ENCODE measurements at regions not wholly inside any gene's neighbourhood (a gene's known extent, or its start where the extent isn't known, plus 50 kb on each side); places are given as distances from the start of the nearest gene placed in this dataset.
"Not testable (repeated sequence)": the region's sequence is repeated elsewhere in the genome, so short reads cannot be mapped to it uniquely, and the experiment has no call there.

DNA sequence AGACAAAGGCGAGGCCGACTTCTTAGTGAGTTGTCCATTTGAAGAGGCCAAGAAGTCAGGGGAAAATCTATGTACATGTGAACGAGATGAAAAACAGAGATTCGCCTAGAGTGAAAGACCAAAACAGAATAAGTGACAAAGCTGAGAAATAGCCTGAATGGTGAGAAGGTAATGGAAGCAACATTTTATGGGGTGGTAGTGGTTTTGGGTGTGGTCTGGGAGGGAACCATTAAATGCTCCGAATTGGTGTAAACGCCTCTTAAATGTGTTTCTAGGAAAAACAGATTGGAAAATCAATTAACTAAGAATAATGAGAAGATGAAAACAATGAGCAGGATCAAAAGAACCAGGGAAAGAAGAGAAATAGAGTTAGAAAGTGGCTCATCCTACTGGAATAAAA lies 83.8 kb upstream of the MANSC4 start:
- no peak overlapping the region for H3K4me3 ChIP-seq (ENCODE audit: low read depth, low read length)
- TF ChIP-seq, protein P1, sequence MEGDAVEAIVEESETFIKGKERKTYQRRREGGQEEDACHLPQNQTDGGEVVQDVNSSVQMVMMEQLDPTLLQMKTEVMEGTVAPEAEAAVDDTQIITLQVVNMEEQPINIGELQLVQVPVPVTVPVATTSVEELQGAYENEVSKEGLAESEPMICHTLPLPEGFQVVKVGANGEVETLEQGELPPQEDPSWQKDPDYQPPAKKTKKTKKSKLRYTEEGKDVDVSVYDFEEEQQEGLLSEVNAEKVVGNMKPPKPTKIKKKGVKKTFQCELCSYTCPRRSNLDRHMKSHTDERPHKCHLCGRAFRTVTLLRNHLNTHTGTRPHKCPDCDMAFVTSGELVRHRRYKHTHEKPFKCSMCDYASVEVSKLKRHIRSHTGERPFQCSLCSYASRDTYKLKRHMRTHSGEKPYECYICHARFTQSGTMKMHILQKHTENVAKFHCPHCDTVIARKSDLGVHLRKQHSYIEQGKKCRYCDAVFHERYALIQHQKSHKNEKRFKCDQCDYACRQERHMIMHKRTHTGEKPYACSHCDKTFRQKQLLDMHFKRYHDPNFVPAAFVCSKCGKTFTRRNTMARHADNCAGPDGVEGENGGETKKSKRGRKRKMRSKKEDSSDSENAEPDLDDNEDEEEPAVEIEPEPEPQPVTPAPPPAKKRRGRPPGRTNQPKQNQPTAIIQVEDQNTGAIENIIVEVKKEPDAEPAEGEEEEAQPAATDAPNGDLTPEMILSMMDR (IDR thresholded peaks at IDR 0.05; ENCODE audit: low read depth, low read length) = no peak
- TF ChIP-seq POLR2A (IDR thresholded peaks at IDR 0.05; ENCODE audit: extremely low read depth, insufficient read length) (no peak), MYC (IDR thresholded peaks at IDR 0.05; ENCODE audit: low read depth, low read length) (no peak)
- TF ChIP-seq, protein P2, sequence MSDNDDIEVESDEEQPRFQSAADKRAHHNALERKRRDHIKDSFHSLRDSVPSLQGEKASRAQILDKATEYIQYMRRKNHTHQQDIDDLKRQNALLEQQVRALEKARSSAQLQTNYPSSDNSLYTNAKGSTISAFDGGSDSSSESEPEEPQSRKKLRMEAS (IDR thresholded peaks at IDR 0.05; ENCODE audit: low read depth, low read length) = no peak
- DNase-seq (ENCODE audit: low read depth) = no peak

DNA sequence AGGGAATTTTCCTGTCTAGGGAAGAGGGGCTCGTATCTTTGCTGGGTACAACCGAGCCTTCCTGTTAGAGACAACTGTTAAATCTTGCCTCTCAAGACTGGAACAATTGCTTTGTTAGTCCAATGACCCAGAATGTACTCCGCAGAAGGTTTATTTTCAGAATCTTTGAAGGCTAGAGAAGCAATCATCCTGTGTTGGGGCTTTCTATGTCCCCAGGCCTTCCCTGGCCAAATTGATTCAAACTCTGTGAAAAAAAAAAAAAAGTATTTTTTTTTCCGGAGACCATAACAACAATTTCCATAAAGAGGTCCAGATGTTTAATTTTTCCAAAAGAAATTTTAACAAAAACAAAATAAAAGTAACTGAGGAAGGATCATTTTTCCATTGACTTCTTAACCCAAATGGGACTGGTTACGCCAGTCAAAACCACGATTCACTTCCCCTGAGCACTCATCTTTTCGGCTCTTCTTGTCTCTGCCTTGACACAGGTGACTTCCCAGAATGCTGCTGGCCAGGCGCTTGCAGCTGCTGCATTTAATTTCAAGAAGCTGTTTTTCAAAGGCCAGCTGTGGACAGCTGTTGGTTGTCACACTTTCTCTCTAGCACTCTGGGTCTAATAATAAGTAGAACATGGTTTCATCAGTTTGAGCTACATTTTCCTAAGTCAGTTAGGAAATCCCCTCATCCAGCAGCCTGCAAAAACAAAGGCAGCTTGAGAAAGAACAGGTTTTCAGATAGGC lies 81.6 kb upstream of the MANSC4 start:
- no peak for TF ChIP-seq POLR2A (IDR thresholded peaks at IDR 0.05; ENCODE audit: extremely low read depth, insufficient read length)
- TF ChIP-seq, protein P2 (IDR thresholded peaks at IDR 0.05; ENCODE audit: low read depth, low read length) = no peak
- TF ChIP-seq, protein P1 (IDR thresholded peaks at IDR 0.05; ENCODE audit: low read depth, low read length) = no peak
- no peak for TF ChIP-seq MYC (IDR thresholded peaks at IDR 0.05; ENCODE audit: low read depth, low read length)
- DNase-seq (ENCODE audit: low read depth) = peak; percentile 18
- no peak overlapping the region for H3K4me3 ChIP-seq (ENCODE audit: low read depth, low read length)

DNA sequence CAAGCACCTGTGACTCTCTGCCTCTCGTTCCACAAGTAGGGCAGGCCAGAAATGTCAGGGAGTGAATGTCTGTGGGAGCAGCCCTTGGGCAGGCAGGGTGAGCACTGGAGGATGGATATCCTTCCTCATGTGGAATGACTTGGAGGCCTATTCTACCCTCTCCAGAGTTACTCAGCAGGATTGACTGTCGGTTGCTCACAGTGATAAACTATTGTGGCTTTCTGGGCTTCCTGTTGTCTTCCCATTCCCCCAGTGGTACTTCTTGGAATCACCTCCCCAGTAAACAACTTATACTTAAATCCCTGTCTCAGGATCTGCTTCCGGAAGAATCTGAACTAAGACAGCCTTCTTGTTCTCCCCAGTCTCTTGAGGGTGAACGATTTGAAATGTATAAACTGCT lies 79.6 kb upstream of the MANSC4 start:
- DNase-seq (ENCODE audit: low read depth) = no peak
- TF ChIP-seq POLR2A (IDR thresholded peaks at IDR 0.05; ENCODE audit: extremely low read depth, insufficient read length) = no peak
- no peak for TF ChIP-seq MYC (IDR thresholded peaks at IDR 0.05; ENCODE audit: low read depth, low read length)
- TF ChIP-seq, protein P1 (IDR thresholded peaks at IDR 0.05; ENCODE audit: low read depth, low read length) = no peak
- TF ChIP-seq, protein P2 (IDR thresholded peaks at IDR 0.05; ENCODE audit: low read depth, low read length) = no peak

DNA sequence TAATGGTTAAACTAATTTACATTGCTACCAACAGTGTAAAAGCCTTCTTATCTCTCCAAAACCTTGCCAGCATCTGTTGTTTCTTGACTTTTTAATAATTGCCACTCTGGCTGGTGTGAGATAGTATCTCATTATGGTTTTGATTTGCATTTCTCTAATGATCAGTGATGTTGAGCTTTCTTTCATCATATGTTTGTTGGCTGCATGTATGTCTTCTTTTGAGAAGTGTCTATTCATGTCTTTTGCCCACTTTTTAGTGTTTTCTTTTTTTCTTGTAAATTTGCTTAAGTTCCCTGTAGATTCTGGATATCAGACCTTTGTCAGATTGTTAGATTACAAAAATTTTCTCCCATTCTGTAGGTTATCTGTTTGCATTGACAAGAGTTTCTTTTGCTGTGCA lies 77.0 kb upstream of the MANSC4 start:
- H3K4me3 ChIP-seq (ENCODE audit: low read depth, low read length); DNase-seq (ENCODE audit: low read depth): not testable (repeated sequence)

More for the DNA sequence above, 79.6 kb upstream of the MANSC4 start:
- H3K4me3 ChIP-seq (ENCODE audit: low read depth, low read length) = no peak overlapping the region

DNA sequence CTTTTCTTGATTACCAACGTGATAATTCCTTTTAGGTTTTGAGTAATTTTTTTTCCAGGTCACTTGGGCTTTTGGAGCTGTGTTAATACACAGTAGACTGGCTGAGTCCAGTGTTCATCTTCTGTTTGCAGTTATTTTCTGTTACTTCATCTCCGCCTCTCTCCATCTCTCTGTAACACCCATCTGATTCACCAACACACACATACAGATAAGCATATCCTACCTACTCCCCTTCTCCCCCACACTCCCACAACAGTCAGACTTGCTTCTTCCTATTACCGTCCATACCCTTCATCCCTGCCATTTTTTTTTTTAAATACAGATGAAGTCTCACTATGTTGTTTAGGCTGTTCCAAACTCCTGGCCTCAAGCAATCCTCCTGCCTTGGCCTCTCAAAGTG lies 72.7 kb upstream of the MANSC4 start:
- H3K4me3 ChIP-seq (ENCODE audit: low read depth, low read length) = no peak overlapping the region
- TF ChIP-seq, protein P1 (IDR thresholded peaks at IDR 0.05; ENCODE audit: low read depth, low read length) = no peak
- TF ChIP-seq MYC (IDR thresholded peaks at IDR 0.05; ENCODE audit: low read depth, low read length) (no peak), POLR2A (IDR thresholded peaks at IDR 0.05; ENCODE audit: extremely low read depth, insufficient read length) (no peak)
- TF ChIP-seq, protein P2 (IDR thresholded peaks at IDR 0.05; ENCODE audit: low read depth, low read length) = no peak
- no peak for DNase-seq (ENCODE audit: low read depth)

All from NB4 (cell line).